PC-3 (cell line): ENCODE measurements at regions not wholly inside any gene's neighbourhood (a gene's known extent, or its start where the extent isn't known, plus 50 kb on each side); places are given as distances from the start of the nearest gene placed in this dataset.

ENCODE experiments used
- ATAC-seq: fragments of 200-7000 bp; cut with Tn5 transposase; 2 replicates; pipeline ENCODE4 v1.9.1; 2020; ENCODE audit warnings: mild to moderate bottlenecking, moderate library complexity
- BruUV-seq: library from RNA; stranded (reverse); fragments of 400-500 nt; replicated peaks from 2 replicates; lab custom pipeline; 2021; lab: Mats Ljungman, UMichigan
- CTCF ChIA-PET: fragments of 300-600 bp; sonication (Branson Sonifier 250); formaldehyde crosslinking; loops from one replicate; lab custom pipeline; 2022; ENCODE audit warnings: antibody characterized with exemption; lab: Charles Lee
- POLR2A ChIA-PET: fragments of 300-600 bp; sonication (Branson Sonifier 250); formaldehyde crosslinking; loops from one replicate; lab custom pipeline; 2022; ENCODE audit warnings: antibody characterized with exemption; ENCODE audit not compliant: unreplicated experiment; lab: Charles Lee
- DNase-seq: peaks from one replicate; pipeline ENCODE4 v3.0.0-alpha.2; 2015
- H2AFZ ChIP-seq: fragments of 300-600 bp; sonication (generic); 2 replicates; pipeline ENCODE4 v1.6.0; 2016; ENCODE audit warnings: antibody characterized with exemption, low read length
- H3F3A ChIP-seq: fragments of 300-600 bp; sonication (generic); one replicate; pipeline ENCODE4 v1.6.0; 2017; ENCODE audit warnings: antibody characterized with exemption, low read length, control low read depth, mild to moderate bottlenecking; ENCODE audit not compliant: unreplicated experiment
- H3K27ac ChIP-seq: fragments of 300-600 bp; sonication (generic); 2 replicates; pipeline ENCODE4 v1.5.1; 2016; ENCODE audit warnings: mild to moderate bottlenecking, low read length
- H3K27me3 ChIP-seq: fragments of 300-600 bp; sonication (generic); 2 replicates; pipeline ENCODE4 v1.6.1; 2016; ENCODE audit warnings: low read length, mixed read lengths
- H3K36me3 ChIP-seq: fragments of 300-600 bp; sonication (generic); 2 replicates; pipeline ENCODE4 v1.6.1; 2016; ENCODE audit warnings: low read depth, mixed run types, low read length, mixed read lengths
- H3K4me1 ChIP-seq: fragments of 300-600 bp; sonication (generic); 2 replicates; pipeline ENCODE4 v1.5.1; 2016; ENCODE audit warnings: low read length; ENCODE audit not compliant: insufficient read depth
- H3K4me2 ChIP-seq: fragments of 300-600 bp; sonication (generic); 2 replicates; pipeline ENCODE4 v1.6.0; 2016; ENCODE audit warnings: low read length
- H3K4me3 ChIP-seq: fragments of 300-600 bp; sonication (generic); 2 replicates; pipeline ENCODE4 v1.5.1; 2016; ENCODE audit warnings: mild to moderate bottlenecking, low read length, mixed read lengths
- H3K79me2 ChIP-seq: fragments of 300-600 bp; sonication (generic); 2 replicates; pipeline ENCODE4 v1.6.1; 2017; ENCODE audit warnings: low read length, mixed read lengths
- H3K9ac ChIP-seq: fragments of 300-600 bp; sonication (generic); 2 replicates; pipeline ENCODE4 v1.6.0; 2016; ENCODE audit warnings: mild to moderate bottlenecking, low read length
- H3K9me2 ChIP-seq: fragments of 300-600 bp; sonication (generic); replicated peaks from 2 replicates; pipeline ENCODE4 v1.6.1; 2016; ENCODE audit warnings: mixed run types, low read length, mixed read lengths
- H3K9me3 ChIP-seq: fragments of 300-600 bp; sonication (generic); 2 replicates; pipeline ENCODE4 v1.6.1; 2016; ENCODE audit warnings: low read length, mixed read lengths
- H4K20me1 ChIP-seq: fragments of 300-600 bp; sonication (generic); 2 replicates; pipeline ENCODE4 v1.6.1; 2016; ENCODE audit warnings: low read length, mixed read lengths
- CTCF ChIP-seq: fragments of 300-600 bp; sonication (generic); conservative IDR thresholded peaks from 2 replicates; pipeline ENCODE4 v1.5.1; 2017; ENCODE audit warnings: antibody characterized with exemption, low read depth, mild to moderate bottlenecking, low read length
- EZH2 ChIP-seq: fragments of 300-600 bp; sonication (generic); IDR thresholded peaks from one replicate; pipeline ENCODE4 v1.6.1; 2017; ENCODE audit warnings: antibody characterized with exemption, mild to moderate bottlenecking, low read length; ENCODE audit not compliant: unreplicated experiment
- EZH2phosphoT487 ChIP-seq: fragments of 300-600 bp; sonication (generic); IDR thresholded peaks from 2 replicates; pipeline ENCODE4 v1.6.1; 2018; ENCODE audit warnings: mild to moderate bottlenecking, antibody characterized with exemption, low read length, borderline replicate concordance
- intact Hi-C: fragments of 100-400 bp; cut with micrococcal nuclease; formaldehyde crosslinking; loops from 2 replicates; pipeline ENCODE4 v1.9.0; 2023

- TF ChIP-seq CTCF (no peak), EZH2 (no peak), EZH2phosphoT487 (no peak)
- peaks cover 9% of the 10 kb centered on the region for H3K4me1 ChIP-seq
- H3K4me3 ChIP-seq, result no peak overlapping the region
- no peaks in the 10 kb centered on the region; the same call in 1 of the 2 replicates for H3K36me3 ChIP-seq
- 0 out of 2 replicates have a peak, but pooled peaks cover 4% of the 10 kb centered on the region for H3K9me3 ChIP-seq
- H3K27ac ChIP-seq, result no peak overlapping the region
- no peaks in the 10 kb centered on the region for H4K20me1 ChIP-seq
- no peak for ATAC-seq
- DNase-seq, result no peak
- H2AFZ ChIP-seq, result no peak overlapping the region
- BruUV-seq, result no TSS peak
- H3K9ac ChIP-seq, result no peak overlapping the region
- POLR2A ChIA-PET, result no interaction called here
- intact Hi-C loops, result no loop called here
- H3K4me2 ChIP-seq, result no peak overlapping the region
- CTCF ChIA-PET, result no interaction called here
- H3K79me2 ChIP-seq, result no peaks in the 10 kb centered on the region
- H3K27me3 ChIP-seq, result no peaks in the 10 kb centered on the region
- no peaks in the 10 kb centered on the region for H3K9me2 ChIP-seq
- H3F3A ChIP-seq, result no peaks in the 10 kb centered on the region
Observed at GRCh38 chr13:50213526-50213925, 198.3 kb downstream of the KCNRG start.

GRCh38 chr13:50214514-50214913 lies 199.3 kb downstream of the KCNRG start:
- no peaks in the 10 kb centered on the region for H3F3A ChIP-seq
- H3K27me3 ChIP-seq, result no peaks in the 10 kb centered on the region
- H4K20me1 ChIP-seq, result no peaks in the 10 kb centered on the region
- no peak overlapping the region for H3K9ac ChIP-seq
- POLR2A ChIA-PET, result no interaction called here
- no peak overlapping the region for H3K4me3 ChIP-seq
- intact Hi-C loops, result no loop called here
- ATAC-seq, result no peak
- no peaks in the 10 kb centered on the region for H3K79me2 ChIP-seq
- H3K4me2 ChIP-seq, result no peak overlapping the region
- BruUV-seq, result no TSS peak
- H3K9me3 ChIP-seq, result 0 out of 2 replicates have a peak, but pooled peaks cover 4% of the 10 kb centered on the region
- H2AFZ ChIP-seq, result no peak overlapping the region
- DNase-seq, result peak; percentile 17
- H3K36me3 ChIP-seq, result no peaks in the 10 kb centered on the region; the same call in 1 of the 2 replicates
- H3K9me2 ChIP-seq, result no peaks in the 10 kb centered on the region
- no peak for TF ChIP-seq EZH2
- no peak for TF ChIP-seq CTCF
- TF ChIP-seq EZH2phosphoT487, result no peak
- no peaks in the 10 kb centered on the region for H3K4me1 ChIP-seq
- no peak overlapping the region for H3K27ac ChIP-seq
- CTCF ChIA-PET, result no interaction called here

- Histone ChIP-seq H3K27ac (no peak overlapping the region), H3K9me2 (no peaks in the 10 kb centered on the region), H2AFZ (no peak overlapping the region), H3K4me2 (no peak overlapping the region), H3K9me3 (0 out of 2 replicates have a peak, but pooled peaks cover 4% of the 10 kb centered on the region), H3K36me3 (no peaks in the 10 kb centered on the region; the same call in 1 of the 2 replicates), H3F3A (no peaks in the 10 kb centered on the region), H4K20me1 (no peaks in the 10 kb centered on the region), H3K79me2 (no peaks in the 10 kb centered on the region), H3K9ac (no peak overlapping the region), H3K27me3 (no peaks in the 10 kb centered on the region), H3K4me1 (no peaks in the 10 kb centered on the region), H3K4me3 (no peak overlapping the region)
- intact Hi-C loops, result no loop called here
- POLR2A ChIA-PET, result no interaction called here
- TF ChIP-seq EZH2phosphoT487, result no peak
- TF ChIP-seq CTCF, result no peak
- no peak for TF ChIP-seq EZH2
- DNase-seq, result no peak
- BruUV-seq, result no TSS peak
- ATAC-seq, result no peak
- CTCF ChIA-PET, result no interaction called here
Observed at GRCh38 chr13:50215399-50215798, 200.2 kb downstream of the KCNRG start.
